ENCODE measurements at regions not wholly inside any gene's neighbourhood (a gene's known extent, or its start where the extent isn't known, plus 50 kb on each side); places are given as distances from the start of the nearest gene placed in this dataset.

- Histone ChIP-seq H3K27me3 (no peaks in the 10 kb centered on the region), H3K4me1 (no peaks in the 10 kb centered on the region), H3K9me3 (peaks cover 0 to 3% of the 10 kb centered on the region in 2 donors), H3K27ac (no peak overlapping the region), H3K36me3 (no peaks in the 10 kb centered on the region), H3K4me3 (no peak overlapping the region)
- intact Hi-C loops (cut with DNase I; ENCODE audit: low total_unique reads) (no loop called here), in situ Hi-C loops (cut with MboI; ENCODE audit: low pct_ligation_motif_present in 1 of 4, low pct_unique_long_range_greater_than_20kb in 1 of 4, low sequenced_read_pairs in 3 of 4) (no loop called here)
- no peak for DNase-seq
- WGBS, 2 donors (ENCODE audit: low coverage in 1 of 2): 65 to 71% methylated on average over 1 of the region's 1 CpG
- TF ChIP-seq POLR2A (IDR thresholded peaks at IDR 0.05): no peak
- TF ChIP-seq, protein P1, sequence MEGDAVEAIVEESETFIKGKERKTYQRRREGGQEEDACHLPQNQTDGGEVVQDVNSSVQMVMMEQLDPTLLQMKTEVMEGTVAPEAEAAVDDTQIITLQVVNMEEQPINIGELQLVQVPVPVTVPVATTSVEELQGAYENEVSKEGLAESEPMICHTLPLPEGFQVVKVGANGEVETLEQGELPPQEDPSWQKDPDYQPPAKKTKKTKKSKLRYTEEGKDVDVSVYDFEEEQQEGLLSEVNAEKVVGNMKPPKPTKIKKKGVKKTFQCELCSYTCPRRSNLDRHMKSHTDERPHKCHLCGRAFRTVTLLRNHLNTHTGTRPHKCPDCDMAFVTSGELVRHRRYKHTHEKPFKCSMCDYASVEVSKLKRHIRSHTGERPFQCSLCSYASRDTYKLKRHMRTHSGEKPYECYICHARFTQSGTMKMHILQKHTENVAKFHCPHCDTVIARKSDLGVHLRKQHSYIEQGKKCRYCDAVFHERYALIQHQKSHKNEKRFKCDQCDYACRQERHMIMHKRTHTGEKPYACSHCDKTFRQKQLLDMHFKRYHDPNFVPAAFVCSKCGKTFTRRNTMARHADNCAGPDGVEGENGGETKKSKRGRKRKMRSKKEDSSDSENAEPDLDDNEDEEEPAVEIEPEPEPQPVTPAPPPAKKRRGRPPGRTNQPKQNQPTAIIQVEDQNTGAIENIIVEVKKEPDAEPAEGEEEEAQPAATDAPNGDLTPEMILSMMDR (IDR thresholded peaks at IDR 0.05): no peak
- TF ChIP-seq POLR2AphosphoS5 (IDR thresholded peaks at IDR 0.05): no peak
- no peak for TF ChIP-seq EP300 (IDR thresholded peaks at IDR 0.05; ENCODE audit: low read depth)
Observed at GRCh38 chr12:87160848-87161601, 868.2 kb downstream of the C12orf50 start.

DNA sequence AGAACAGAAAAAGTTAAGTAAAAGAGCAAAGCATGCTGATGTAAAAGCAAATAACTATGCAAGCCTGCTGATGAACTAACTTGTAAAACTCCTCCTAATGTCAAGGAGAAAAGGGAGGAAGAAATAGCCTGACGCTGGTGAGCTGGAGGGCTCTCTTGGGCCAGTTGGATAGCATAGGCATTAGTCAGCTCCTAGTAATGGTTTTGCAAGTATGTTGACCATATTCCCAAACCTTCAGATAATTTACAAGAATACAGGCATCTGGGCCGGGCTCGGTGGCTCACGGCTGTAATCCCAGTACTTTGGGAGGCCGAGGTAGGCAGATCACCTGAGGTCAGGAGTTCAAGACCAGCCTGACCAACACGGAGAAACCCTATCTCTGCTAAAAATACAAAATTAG lies 871.4 kb downstream of the C12orf50 start:
- Histone ChIP-seq H3K36me3 (no peaks in the 10 kb centered on the region), H3K27me3 (no peaks in the 10 kb centered on the region), H3K4me1 (no peaks in the 10 kb centered on the region), H3K27ac (no peak overlapping the region), H3K4me3 (no peak overlapping the region), H3K9me3 (no peaks in the 10 kb centered on the region)
- intact Hi-C loops (cut with DNase I; ENCODE audit: low total_unique reads): no loop called here
- 83 to 90% methylated on average over 1 to 6 of the region's 6 CpGs for WGBS, 2 donors (ENCODE audit: low coverage in 1 of 2)
- in situ Hi-C loops (cut with MboI; ENCODE audit: low pct_ligation_motif_present in 1 of 4, low pct_unique_long_range_greater_than_20kb in 1 of 4, low sequenced_read_pairs in 3 of 4): no loop called here
- TF ChIP-seq POLR2AphosphoS5 (IDR thresholded peaks at IDR 0.05): no peak
- no peak for DNase-seq

GRCh38 chr12:87155621-87156020 lies 873.6 kb downstream of the C12orf50 start:
- Histone ChIP-seq H3K27ac (no peak overlapping the region), H3K9me3 (no peaks in the 10 kb centered on the region), H3K27me3 (no peaks in the 10 kb centered on the region), H3K4me3 (no peak overlapping the region), H3K36me3 (no peaks in the 10 kb centered on the region), H3K4me1 (no peaks in the 10 kb centered on the region)
- TF ChIP-seq POLR2A (IDR thresholded peaks at IDR 0.05) (no peak), EP300 (IDR thresholded peaks at IDR 0.05; ENCODE audit: low read depth) (no peak), POLR2AphosphoS5 (IDR thresholded peaks at IDR 0.05) (no peak)
- TF ChIP-seq, protein P1 (IDR thresholded peaks at IDR 0.05): no peak
- intact Hi-C loops (cut with DNase I; ENCODE audit: low total_unique reads): no loop called here
- DNase-seq: no peak
- in situ Hi-C loops (cut with MboI; ENCODE audit: low pct_ligation_motif_present in 1 of 4, low pct_unique_long_range_greater_than_20kb in 1 of 4, low sequenced_read_pairs in 3 of 4): no loop called here
- 65 to 77% methylated on average over 1 to 2 of the region's 2 CpGs for WGBS, 2 donors (ENCODE audit: low coverage in 1 of 2)

GRCh38 chr12:87152841-87153528 lies 876.2 kb downstream of the C12orf50 start:
- Histone ChIP-seq H3K36me3 (no peaks in the 10 kb centered on the region), H3K9me3 (no peaks in the 10 kb centered on the region), H3K27me3 (no peaks in the 10 kb centered on the region), H3K4me3 (no peak overlapping the region), H3K27ac (no peak overlapping the region), H3K4me1 (no peaks in the 10 kb centered on the region)
- WGBS, 2 donors (ENCODE audit: low coverage in 1 of 2): 69 to 70% methylated on average over 1 of the region's 1 CpG
- intact Hi-C loops (cut with DNase I; ENCODE audit: low total_unique reads): no loop called here
- no peak for DNase-seq
- in situ Hi-C loops (cut with MboI; ENCODE audit: low pct_ligation_motif_present in 1 of 4, low pct_unique_long_range_greater_than_20kb in 1 of 4, low sequenced_read_pairs in 3 of 4): no loop called here
- no peak for TF ChIP-seq POLR2AphosphoS5 (IDR thresholded peaks at IDR 0.05)
- TF ChIP-seq EP300 (IDR thresholded peaks at IDR 0.05; ENCODE audit: low read depth): no peak
- TF ChIP-seq, protein P1 (IDR thresholded peaks at IDR 0.05): no peak

All from transverse colon (tissue), 4 donors.